ENCODE measurements at regions not wholly inside any gene's neighbourhood (a gene's known extent, or its start where the extent isn't known, plus 50 kb on each side); places are given as distances from the start of the nearest gene placed in this dataset.

GRCh38 chr2:176471949-176472348, 202.7 kb downstream of the MTX2 start:
- DNase-seq: no peak

GRCh38 chr2:176473177-176473576, 203.9 kb downstream of the MTX2 start:
- no peak for DNase-seq

DNA sequence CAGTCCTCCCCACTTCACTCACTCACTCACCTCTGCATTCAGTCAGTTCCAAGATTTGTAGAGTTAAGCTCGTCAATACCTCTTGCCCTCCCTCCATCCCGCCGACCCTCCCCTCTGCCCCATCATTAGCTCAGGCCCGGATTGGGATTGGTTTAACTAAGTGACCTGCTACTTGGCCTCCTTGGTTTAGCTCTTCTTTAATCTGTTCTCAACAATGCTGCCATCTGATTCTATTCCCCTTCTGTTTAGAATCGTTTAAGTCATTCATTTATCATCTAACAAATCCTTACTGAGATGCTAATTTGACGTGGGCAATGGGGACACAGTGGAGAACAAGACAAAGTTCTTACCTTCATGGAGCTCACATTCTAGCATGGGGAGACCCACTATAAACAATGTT, 204.6 kb downstream of the MTX2 start:
- DNase-seq: no peak

- no peak for DNase-seq
Observed at GRCh38 chr2:176477336-176477735, 208.1 kb downstream of the MTX2 start.

DNA sequence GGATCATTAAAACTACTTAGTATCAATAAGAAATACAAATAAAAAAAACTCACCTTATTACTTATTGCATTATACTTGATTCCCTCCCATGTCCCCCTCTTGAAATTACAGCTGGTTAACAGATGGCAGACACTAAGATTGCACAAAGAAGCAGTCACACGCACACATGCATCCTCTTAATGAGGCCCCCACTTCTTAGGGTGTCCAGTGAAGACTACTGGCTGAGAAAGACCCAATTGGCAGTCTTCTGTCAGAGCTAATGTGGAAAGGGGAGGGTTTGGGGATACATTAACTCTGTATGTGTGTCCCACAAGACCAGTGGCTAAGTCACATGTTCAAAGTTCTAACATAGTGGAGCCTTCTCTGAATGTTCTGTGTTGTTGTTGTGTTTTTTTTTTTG, 210.7 kb downstream of the MTX2 start:
- DNase-seq: no peak

- no peak for DNase-seq
Observed at GRCh38 chr2:176482107-176482506, 212.9 kb downstream of the MTX2 start.

- DNase-seq: no peak
Observed at GRCh38 chr2:176483476-176483875, 214.2 kb downstream of the MTX2 start.

DNA sequence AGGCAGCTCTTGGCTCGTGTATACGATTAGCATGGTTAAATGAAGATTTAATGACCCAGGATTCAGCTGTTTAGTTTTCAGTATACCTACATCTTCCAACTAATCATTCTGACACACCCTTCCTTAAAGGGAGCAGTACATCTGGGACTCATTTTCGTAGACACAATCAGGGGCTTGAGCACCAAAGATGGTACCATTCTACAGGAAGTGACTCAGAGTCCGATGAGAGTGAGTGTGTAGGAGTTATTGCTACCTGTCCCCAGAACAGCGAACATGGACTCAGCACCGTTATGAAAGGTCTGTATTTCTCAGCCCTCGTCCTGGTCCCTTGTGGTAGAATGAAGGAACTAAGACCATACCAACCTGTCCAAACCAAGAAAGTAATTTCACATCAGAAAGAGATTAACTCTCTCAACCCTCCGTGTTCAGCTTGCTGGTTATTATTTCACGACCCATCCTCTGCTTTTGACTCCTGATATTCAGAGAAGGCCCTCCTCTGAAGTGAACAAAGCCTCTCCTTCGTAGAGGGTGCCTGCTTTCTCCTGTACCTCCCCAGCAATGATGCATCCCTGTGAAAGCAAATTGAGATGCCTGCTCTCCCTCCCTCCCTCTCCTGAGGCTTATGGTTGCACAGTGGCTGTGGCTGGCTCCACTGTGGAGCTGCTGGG, 214.8 kb downstream of the MTX2 start:
- no peak for DNase-seq

DNA sequence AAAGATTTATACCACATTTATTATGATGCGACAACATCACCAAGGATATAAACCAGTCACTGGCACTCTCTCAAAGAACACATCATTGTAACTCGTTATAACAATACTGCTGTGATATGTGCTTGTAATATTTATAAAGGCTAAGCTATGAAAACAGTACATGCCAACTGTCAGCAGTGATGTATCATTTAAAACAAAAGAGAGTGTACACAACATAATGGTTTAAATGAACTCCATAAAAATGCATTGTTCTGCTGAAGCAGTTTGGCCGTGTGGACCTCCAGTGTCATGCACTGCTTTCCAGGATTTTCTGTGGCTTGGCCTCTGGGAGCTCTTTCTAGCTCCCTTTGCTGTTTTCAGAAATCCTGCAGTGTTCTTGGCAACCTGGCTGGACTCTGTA, 215.6 kb downstream of the MTX2 start:
- no peak for DNase-seq

GRCh38 chr2:176488431-176488830, 219.2 kb downstream of the MTX2 start:
- no peak for DNase-seq

GRCh38 chr2:176490061-176490861, 221.0 kb downstream of the MTX2 start:
- DNase-seq: no peak

GRCh38 chr2:176491172-176491904, 222.1 kb downstream of the MTX2 start:
- DNase-seq: no peak

DNA sequence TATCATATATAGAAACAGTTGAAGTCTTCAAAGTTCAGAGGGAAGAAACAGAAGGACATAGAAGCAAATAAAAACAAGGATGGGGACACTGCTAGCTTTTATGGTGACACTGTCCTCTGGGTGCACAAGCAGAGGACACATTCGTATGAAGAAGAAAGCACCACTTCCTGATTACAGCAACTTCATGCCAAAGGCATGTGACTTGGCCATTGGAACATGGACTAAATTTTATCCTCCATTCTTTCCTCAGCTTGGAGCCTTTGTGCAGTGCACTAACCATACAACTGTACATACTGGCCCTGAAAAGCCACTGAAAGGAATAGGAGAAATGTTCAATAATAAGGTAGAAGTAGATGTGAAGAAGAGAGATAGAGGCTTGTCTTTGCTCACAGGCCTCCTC, 223.3 kb downstream of the MTX2 start:
- DNase-seq: no peak

GRCh38 chr2:176493226-176493825, 224.1 kb downstream of the MTX2 start:
- no peak for DNase-seq

DNA sequence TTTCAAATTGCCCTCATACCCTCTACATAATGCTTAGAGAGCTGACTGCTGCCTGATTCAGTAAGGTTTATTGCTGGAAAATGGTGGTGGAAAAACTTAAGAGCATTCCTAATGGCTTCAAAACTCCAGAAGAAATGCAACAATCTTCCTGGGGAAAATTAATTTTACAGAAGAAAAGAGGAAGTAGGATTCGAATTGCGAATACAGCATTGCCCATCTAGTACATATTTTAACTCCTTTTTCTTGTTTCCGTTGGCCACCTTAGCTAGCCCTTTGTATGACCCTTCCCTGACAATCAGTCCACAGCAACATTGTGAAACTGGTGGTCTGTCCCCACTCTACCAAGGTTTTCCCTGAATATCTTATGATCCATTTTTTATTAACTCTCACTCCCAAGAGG, 224.7 kb downstream of the MTX2 start:
- DNase-seq: no peak

DNA sequence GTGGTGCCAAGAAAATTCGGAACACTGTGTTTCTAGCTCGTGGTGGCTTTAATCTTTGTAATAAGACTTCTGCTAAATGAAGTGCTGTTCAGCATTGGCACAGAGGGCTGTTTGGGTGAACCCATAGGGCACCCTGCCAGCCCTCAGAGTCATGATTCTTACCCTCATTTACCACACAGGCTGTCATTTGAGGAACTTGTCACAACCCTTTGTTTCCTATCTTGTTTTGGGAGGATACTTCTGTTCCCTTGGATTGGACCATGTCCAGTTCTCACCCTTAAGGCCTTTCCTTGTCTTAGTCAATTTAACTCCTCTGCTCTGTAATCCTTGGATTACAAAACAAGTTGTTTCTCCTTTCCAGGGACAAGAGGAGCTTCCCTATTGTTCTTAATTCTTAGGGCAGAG, 225.7 kb downstream of the MTX2 start:
- DNase-seq: no peak

DNA sequence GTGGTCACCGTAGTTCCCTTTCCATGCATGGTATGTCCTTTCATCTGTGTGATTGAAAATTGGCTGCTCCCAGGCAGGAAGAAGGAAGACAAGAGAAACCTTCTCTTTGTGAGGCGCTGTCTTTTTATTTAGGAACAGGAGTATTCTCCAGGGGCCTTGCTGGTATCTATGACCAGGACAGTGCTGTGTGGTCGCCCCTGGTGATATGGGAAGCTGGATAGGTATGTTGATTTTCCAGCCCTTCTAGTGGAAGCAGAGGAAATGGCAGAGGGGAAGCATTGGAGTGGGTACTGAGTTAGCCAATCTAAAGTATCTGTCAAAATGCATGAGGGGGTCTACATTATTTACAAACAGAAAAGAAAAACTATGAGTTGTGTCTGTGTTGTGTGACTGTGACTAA, 226.6 kb downstream of the MTX2 start:
- DNase-seq: no peak

GRCh38 chr2:176496761-176497160, 227.5 kb downstream of the MTX2 start:
- no peak for DNase-seq

DNA sequence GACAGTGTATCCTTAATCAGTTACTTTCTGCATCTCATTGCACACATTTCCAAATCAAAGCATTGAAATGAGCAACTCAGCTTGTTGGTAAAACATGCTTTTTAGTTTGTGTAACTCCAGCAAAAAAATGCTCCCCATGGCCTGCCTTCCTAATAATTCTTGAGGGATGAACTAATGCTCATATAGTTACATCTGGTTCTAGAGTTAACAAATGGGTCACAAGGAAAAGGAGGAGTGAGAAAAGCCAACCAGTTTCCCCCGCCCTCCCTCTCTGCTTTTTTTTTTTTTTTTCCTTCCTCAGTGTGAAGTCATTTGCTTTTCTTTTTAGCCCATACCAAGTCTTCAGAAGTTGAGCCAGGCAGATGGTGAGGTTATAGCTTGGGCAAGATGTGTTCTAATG, 231.7 kb downstream of the MTX2 start:
- no peak for DNase-seq

DNA sequence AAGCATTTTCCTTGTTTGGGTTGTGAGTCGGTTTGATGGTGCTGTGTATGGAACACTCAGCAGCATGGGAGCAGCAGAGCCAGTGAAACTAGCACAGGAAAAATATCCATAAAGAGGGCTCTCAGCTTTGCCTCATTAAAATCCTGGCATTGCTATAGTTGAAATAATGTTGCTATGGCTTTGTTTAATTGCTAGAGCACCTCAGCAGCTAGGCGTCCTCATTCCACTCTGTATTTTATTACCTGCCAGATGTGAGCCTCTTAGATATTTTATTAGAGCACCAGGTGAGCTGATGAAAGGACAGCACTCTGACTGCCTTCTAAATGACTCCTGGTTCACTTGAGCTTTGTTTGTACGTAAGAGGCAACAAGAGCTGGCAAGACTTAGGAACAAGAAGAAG, 232.4 kb downstream of the MTX2 start:
- DNase-seq: no peak

DNA sequence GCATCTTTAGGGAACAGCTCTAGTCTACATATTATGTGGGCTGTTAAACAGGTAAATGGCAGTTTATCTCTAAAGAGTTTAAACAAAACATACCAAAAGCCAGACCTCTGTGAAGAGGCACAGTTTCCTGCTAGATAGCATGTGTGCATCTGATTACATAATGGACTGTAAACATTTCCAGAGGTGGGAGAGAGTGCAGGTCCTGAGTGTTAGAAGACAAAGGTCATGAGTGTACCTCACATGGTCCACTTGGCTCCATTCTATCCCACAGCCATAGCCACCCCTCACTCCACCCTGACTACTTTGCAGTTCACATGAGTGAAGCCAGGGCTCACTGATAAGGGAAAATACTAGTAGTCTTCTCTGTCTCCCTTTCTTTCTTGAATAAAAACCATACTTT, 233.4 kb downstream of the MTX2 start:
- DNase-seq: no peak

GRCh38 chr2:176503776-176504175, 234.5 kb downstream of the MTX2 start:
- DNase-seq: no peak

DNA sequence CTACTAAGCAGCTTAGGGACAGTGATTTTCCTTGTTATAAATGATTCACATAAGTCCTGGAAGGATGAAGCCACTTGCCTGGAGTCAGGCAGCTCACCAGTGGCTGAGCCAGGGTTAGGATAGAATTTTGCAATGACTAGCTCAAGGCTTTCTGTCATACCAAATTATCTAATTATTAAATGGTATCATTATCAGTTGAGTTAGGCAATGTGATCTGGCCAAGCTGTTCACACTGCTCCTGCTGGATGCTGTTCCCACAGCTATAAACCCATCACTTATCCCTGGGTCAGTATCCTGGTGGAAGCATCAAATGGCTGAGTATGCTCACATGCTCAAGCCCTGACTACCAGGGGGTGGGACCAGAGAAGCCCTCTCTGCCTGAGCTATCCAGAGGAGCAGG, 235.2 kb downstream of the MTX2 start:
- no peak for DNase-seq

- DNase-seq: no peak
Observed at GRCh38 chr2:176507786-176508185, 238.5 kb downstream of the MTX2 start.

Data from activated CD4-positive, CD25-positive, alpha-beta regulatory T cell (primary cell).